Smooth muscle cell (in vitro differentiated cells): ENCODE measurements at regions not wholly inside any gene's neighbourhood (a gene's known extent, or its start where the extent isn't known, plus 50 kb on each side); places are given as distances from the start of the nearest gene placed in this dataset.
"Not testable (repeated sequence)": the region's sequence is repeated elsewhere in the genome, so short reads cannot be mapped to it uniquely, and the experiment has no call there.

Source experiments
- DNase-seq: peaks from one replicate; lab custom pipeline; 2025; ENCODE audit not compliant: unreplicated experiment; lab: John Stamatoyannopoulos, UW
- H2AFZ ChIP-seq: fragments of 200-600 bp; sonication (generic); 2 replicates; pipeline ENCODE4 v1.6.0; 2016; ENCODE audit warnings: antibody characterized with exemption, low read depth, mild to moderate bottlenecking
- H3F3A ChIP-seq: fragments of 200-600 bp; sonication (generic); 2 replicates; pipeline ENCODE4 v1.6.0; 2017; ENCODE audit warnings: antibody characterized with exemption, low read depth
- H3K27ac ChIP-seq: fragments of 200-600 bp; sonication (generic); 2 replicates; pipeline ENCODE4 v1.5.1; 2016; ENCODE audit warnings: low read depth, mild to moderate bottlenecking
- H3K27me3 ChIP-seq: fragments of 200-600 bp; sonication (generic); 2 replicates; pipeline ENCODE4 v1.6.1; 2016; ENCODE audit warnings: low read depth, mild to moderate bottlenecking
- H3K36me3 ChIP-seq: fragments of 200-600 bp; sonication (generic); 2 replicates; pipeline ENCODE4 v1.5.1; 2016; ENCODE audit warnings: low read depth
- H3K4me1 ChIP-seq: fragments of 200-600 bp; sonication (generic); 2 replicates; pipeline ENCODE4 v1.5.1; 2016; ENCODE audit warnings: low read depth
- H3K4me2 ChIP-seq: fragments of 200-600 bp; sonication (generic); 2 replicates; pipeline ENCODE4 v1.6.0; 2016; ENCODE audit warnings: mild to moderate bottlenecking
- H3K4me3 ChIP-seq: fragments of 200-600 bp; sonication (generic); 2 replicates; pipeline ENCODE4 v1.5.1; 2016; ENCODE audit warnings: mild to moderate bottlenecking
- H3K79me2 ChIP-seq: fragments of 200-600 bp; sonication (generic); 2 replicates; pipeline ENCODE4 v1.6.0; 2016; ENCODE audit warnings: low read depth, mild to moderate bottlenecking
- H3K9ac ChIP-seq: fragments of 200-600 bp; sonication (generic); 2 replicates; pipeline ENCODE4 v1.6.0; 2016; ENCODE audit warnings: low read depth
- H3K9me3 ChIP-seq: fragments of 200-600 bp; sonication (generic); replicated peaks from 2 replicates; pipeline ENCODE4 v1.5.1; 2016; ENCODE audit warnings: low read depth
- H4K20me1 ChIP-seq: fragments of 200-600 bp; sonication (generic); 2 replicates; pipeline ENCODE4 v1.6.0; 2016; ENCODE audit warnings: low read depth
- WGBS: methylation state at CpG from one replicate; pipeline ENCODE4 v1.1.7; 2016; ENCODE audit warnings: low lambda C conversion rate; 5-methylcytosine and 5-hydroxymethylcytosine counted together
- TF ChIP-seq, protein P1 (sequence below): fragments of 200-600 bp; sonication (generic); IDR thresholded peaks from 2 replicates; pipeline ENCODE4 v1.5.1; 2017; ENCODE audit warnings: borderline replicate concordance, mild to moderate bottlenecking, antibody characterized with exemption; ENCODE audit not compliant: insufficient read depth, poor library complexity, severe bottlenecking

DNA sequence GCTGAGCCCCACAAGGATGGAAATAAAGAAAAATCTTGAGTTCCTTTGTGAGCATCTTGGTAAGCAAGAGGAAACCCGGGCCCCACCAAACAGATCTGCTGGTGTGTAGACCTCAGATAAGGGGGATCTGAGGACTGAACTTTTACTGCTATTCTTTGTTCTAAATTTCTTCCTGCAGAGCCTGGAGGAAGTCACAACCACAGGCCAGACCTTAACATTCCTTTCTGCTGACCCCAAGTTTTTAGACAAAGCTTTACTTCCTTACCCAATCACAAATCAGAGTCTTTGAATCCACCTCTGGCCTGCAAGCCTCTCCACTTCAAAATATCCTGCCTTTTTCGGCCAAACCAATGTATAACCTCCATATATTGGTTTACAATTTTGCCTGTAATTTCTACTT is 352.6 kb upstream of the AUTS2 start:
- no peaks in the 10 kb centered on the region for H3K27me3 ChIP-seq
- no peak overlapping the region for H3K4me2 ChIP-seq
- H2AFZ ChIP-seq = no peak overlapping the region
- no peaks in the 10 kb centered on the region for H3K4me1 ChIP-seq
- H3K79me2 ChIP-seq = no peaks in the 10 kb centered on the region
- no peaks in the 10 kb centered on the region for H3K36me3 ChIP-seq
- TF ChIP-seq, protein P1, sequence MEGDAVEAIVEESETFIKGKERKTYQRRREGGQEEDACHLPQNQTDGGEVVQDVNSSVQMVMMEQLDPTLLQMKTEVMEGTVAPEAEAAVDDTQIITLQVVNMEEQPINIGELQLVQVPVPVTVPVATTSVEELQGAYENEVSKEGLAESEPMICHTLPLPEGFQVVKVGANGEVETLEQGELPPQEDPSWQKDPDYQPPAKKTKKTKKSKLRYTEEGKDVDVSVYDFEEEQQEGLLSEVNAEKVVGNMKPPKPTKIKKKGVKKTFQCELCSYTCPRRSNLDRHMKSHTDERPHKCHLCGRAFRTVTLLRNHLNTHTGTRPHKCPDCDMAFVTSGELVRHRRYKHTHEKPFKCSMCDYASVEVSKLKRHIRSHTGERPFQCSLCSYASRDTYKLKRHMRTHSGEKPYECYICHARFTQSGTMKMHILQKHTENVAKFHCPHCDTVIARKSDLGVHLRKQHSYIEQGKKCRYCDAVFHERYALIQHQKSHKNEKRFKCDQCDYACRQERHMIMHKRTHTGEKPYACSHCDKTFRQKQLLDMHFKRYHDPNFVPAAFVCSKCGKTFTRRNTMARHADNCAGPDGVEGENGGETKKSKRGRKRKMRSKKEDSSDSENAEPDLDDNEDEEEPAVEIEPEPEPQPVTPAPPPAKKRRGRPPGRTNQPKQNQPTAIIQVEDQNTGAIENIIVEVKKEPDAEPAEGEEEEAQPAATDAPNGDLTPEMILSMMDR = no peak
- no peak overlapping the region for H3K4me3 ChIP-seq
- no peaks in the 10 kb centered on the region for H3F3A ChIP-seq
- H3K9ac ChIP-seq = no peak overlapping the region
- H3K9me3 ChIP-seq = no peaks in the 10 kb centered on the region
- DNase-seq = no peak
- 43% methylated on average over 2 of the region's 2 CpGs for WGBS
- no peak overlapping the region for H3K27ac ChIP-seq
- no peaks in the 10 kb centered on the region for H4K20me1 ChIP-seq

DNA sequence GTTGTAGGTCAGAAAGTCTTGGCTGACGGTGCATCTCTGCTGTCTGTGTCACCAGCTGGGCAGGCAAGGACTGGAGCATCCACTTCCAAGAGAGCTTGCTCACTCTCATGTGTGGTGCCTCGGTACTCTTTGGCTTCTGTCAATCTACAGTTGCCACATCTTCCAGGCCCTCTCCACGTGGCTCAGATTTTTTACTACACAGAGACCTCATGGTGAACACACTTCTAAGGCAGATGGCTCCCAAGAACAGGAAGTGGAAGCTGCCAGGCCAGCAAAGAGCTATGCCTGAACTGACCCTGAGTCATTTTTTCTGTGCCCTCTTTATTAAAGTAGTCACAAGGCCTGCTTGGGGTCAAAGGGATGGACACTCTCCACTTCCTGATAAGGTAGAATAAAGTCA is 351.5 kb upstream of the AUTS2 start:
- TF ChIP-seq, protein P1 = no peak
- no peak overlapping the region for H3K4me3 ChIP-seq
- H2AFZ ChIP-seq = no peak overlapping the region
- DNase-seq = no peak
- no peak overlapping the region for H3K27ac ChIP-seq
- no peaks in the 10 kb centered on the region for H4K20me1 ChIP-seq
- no peaks in the 10 kb centered on the region for H3K4me1 ChIP-seq
- H3K4me2 ChIP-seq = no peak overlapping the region
- no peaks in the 10 kb centered on the region for H3K79me2 ChIP-seq
- H3K9me3 ChIP-seq = no peaks in the 10 kb centered on the region
- 76% methylated on average over 3 of the region's 3 CpGs for WGBS
- H3K36me3 ChIP-seq = no peaks in the 10 kb centered on the region
- no peak overlapping the region for H3K9ac ChIP-seq
- no peaks in the 10 kb centered on the region for H3K27me3 ChIP-seq
- H3F3A ChIP-seq = no peaks in the 10 kb centered on the region

GRCh38 chr7:69248382-69248828 is 349.9 kb upstream of the AUTS2 start:
- H3F3A ChIP-seq, H3K4me3 ChIP-seq, H4K20me1 ChIP-seq, H3K36me3 ChIP-seq, H3K27me3 ChIP-seq, H3K9me3 ChIP-seq, H3K4me2 ChIP-seq, H3K79me2 ChIP-seq, H3K27ac ChIP-seq, H2AFZ ChIP-seq, DNase-seq, H3K4me1 ChIP-seq, H3K9ac ChIP-seq: not testable (repeated sequence)
- WGBS = 89% methylated on average over 2 of the region's 2 CpGs

DNA sequence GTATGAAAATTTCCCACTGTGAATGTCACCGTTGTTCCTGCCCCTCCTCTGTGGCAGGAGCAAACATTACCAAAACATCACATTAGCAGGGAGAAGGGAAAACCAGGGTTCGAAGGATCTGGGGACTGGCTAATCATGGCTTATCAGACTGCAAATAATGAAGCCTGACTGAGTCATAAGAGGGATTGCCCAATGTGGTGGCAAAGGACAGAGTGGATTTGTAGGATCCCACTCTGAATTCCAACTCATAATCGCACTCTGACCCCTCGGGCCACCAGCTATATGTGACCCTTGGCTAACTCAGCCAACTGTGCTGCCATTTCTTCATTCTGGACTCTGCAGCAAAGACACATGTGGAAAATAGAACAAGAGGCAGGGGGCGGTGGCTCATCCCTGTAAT is 347.3 kb upstream of the AUTS2 start:
- H3K9ac ChIP-seq = no peak overlapping the region
- no peak overlapping the region for H2AFZ ChIP-seq
- no peaks in the 10 kb centered on the region for H3K9me3 ChIP-seq
- H3K79me2 ChIP-seq = no peaks in the 10 kb centered on the region
- H3F3A ChIP-seq = no peaks in the 10 kb centered on the region
- H3K27ac ChIP-seq = no peak overlapping the region
- DNase-seq = no peak
- H4K20me1 ChIP-seq = no peaks in the 10 kb centered on the region
- no peaks in the 10 kb centered on the region for H3K36me3 ChIP-seq
- TF ChIP-seq, protein P1 = no peak
- no peak overlapping the region for H3K4me2 ChIP-seq
- 92% methylated on average over 5 of the region's 5 CpGs for WGBS
- peaks cover 18% of the 10 kb centered on the region for H3K27me3 ChIP-seq
- no peaks in the 10 kb centered on the region for H3K4me1 ChIP-seq
- H3K4me3 ChIP-seq = no peak overlapping the region
